GM19467 (cell line): ENCODE measurements at regions not wholly inside any gene's neighbourhood (a gene's known extent, or its start where the extent isn't known, plus 50 kb on each side); places are given as distances from the start of the nearest gene placed in this dataset.

Experiments
- ATAC-seq: cut with Tn5 transposase; IDR thresholded peaks from one replicate; pipeline ENCODE4 v1.9.1; 2021; ENCODE audit warnings: mild to moderate bottlenecking, moderate library complexity; ENCODE audit not compliant: unreplicated experiment

DNA sequence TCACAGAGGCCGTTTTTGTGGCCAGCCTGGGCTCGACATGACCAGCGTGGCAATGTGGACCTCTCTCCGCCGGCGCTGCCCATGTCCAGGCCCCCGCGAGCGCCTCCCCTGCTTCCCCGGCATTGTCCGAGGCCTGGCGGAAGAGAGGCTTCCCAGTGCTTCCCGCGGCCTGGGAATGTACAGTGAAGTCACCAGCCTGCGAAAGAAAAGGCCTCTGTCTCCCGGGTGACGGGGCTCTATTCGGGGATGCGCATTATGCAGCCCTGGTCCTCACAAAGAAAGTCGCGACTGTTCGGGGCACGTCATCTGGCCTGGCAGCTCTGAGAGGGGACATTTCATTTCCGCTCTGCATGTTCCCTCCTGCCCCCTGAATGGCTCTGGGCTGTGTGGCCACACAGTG is 109.2 kb upstream of the AGAP1 start:
- ATAC-seq: no peak

DNA sequence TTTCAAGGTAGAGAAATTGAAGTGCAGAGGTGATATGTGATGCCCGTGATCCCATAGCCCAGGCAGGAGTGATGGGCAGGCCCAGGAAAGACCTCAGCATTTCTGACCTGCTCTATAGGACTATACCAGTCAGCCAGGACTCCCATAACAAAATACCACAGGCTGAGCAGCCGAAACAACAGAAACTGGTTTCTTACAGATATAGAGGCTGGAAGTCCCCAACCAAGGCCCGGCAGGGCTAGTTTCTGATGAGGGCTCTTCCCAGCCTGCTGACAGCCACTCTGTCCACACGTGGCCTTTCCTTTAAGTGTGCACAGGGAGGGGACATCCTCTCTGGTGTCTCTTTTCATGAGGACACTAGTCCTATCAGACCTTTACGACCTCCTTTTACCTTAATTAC is 104.2 kb upstream of the AGAP1 start:
- ATAC-seq: no peak

GRCh38 chr2:235390108-235390815 is 103.6 kb upstream of the AGAP1 start:
- ATAC-seq: peak; percentile 75

DNA sequence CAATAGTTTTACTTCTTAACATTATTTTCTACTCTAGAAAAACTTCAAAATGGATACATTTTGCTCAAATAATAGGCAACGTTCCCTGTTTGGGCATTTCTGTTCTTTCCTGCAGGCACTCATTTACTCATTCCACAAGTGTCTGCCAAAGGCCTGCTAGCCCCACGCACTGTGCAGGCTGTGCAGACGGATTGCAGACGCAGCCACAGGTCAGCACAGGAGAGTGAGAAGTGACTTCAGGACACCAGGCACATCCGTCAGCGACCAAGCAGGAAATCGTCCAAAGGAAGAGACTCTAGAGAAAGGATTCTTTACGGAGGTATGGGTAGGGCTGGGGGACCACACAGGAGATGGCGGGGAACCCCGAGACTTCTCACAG is 103.0 kb upstream of the AGAP1 start:
- no peak for ATAC-seq

DNA sequence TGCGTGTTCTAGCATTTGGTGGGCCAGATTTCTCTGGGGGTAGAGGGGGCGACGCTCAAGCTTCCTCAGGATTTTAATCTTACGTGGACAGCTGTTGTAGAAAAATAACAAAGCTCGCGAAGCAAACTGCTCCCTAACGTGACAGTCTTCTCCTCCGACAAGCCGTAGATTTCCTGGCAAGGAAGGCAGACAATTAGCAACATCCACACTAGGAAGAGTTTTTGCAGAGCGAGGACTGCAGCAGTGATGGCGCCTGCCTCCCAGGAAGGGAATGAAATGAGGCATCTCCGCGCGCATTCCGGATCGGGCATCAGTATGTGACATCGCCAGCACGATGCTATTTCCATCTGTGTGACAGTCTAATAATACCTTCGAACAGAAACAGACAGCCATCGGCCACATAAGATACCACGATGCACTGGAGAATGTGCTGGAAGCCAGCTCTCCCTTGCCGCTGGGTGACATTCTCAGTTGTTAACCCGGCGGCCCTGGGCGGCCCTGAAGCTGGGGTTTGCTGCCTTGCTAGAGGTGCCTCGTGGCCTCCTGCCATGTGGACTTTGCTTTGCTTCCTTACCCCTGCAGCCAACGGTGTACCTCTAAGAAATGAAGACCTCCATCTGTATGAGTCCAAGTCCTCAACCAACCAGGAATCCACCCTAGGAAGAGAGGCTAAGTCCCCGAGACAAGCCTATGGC is 101.8 kb upstream of the AGAP1 start:
- no peak for ATAC-seq

DNA sequence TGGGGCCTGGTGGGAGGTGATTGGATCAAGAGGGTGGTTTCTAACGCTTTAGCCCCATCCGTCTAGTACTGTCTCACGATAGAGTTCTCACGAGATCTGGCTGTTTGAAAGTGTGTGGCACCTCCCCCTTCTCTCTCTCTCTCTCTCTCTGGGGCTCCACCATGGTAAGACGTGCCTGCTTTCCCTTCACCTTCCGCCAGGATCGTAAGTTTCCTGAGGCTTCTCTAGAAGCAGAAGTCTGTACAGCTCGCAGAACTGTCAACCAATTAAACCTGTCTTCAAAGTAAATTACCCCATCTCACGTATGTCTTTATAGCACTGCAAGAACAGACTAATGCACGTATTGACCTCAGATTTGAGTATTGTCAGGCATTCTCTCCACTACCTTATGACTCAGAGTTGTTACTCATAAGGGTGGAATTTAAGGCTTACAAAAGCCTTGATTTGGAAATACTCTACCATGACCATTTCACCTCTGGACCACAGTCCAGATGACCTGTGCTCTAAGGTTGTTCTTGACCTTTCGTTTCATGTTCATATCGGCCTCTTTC is 99.5 kb upstream of the AGAP1 start:
- no peak for ATAC-seq

DNA sequence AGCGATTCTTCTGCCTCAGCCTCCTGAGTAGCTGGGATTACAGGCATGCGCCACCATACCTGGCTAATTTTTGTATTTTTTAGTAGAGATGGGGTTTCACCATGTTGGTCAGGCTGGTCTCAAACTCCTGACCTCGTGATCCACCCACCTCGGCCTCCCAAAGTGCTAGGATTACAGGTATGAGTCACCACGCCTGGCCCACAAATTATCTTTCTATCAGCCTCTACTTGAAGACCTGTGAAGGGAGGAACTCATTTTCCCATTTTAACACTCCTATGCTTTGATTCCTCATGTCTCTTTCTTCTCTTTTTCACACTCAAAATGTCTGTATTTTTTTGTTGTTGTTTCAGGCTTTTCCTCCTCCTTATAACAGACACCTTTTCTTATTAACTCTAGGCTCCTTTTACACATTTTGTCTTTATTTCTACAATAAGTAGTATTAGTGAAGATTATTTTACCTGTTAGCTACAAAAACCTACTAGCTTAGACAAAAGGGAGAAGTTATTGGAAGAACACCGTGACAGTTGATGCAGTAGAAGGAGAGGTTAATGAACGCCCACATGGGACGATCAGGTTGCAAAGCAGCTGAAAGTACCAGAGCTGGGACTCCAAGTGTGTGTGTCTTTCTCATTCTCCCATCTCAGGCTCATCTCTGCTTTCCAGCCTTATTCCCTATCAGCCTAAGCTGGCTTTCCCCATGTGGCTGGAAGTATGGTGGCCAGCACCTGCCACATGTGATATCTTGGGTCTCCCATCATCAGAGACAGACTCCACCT is 97.6 kb upstream of the AGAP1 start:
- ATAC-seq: no peak

DNA sequence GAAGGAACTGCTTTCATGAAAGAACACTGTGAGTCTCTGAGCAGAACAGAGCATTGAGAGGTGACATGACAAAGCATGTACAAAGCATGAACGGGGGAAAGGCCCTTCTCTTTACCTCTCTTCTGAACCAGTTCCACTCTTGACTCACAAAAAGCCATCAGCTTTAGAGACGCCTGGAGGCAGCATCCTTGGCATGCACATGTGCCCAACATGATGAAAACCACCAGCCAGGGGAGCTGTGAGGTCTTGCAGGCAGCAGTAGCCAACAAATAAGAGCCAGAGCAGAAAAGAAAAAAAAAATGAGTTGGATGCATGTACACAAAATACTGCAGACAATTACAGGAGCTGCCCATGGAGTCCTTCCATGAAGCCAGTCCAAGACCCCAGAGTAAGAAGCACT is 95.5 kb upstream of the AGAP1 start:
- no peak for ATAC-seq

- no peak for ATAC-seq
These were observed 93.9 kb upstream of the AGAP1 start for GRCh38 chr2:235399895-235400294.

DNA sequence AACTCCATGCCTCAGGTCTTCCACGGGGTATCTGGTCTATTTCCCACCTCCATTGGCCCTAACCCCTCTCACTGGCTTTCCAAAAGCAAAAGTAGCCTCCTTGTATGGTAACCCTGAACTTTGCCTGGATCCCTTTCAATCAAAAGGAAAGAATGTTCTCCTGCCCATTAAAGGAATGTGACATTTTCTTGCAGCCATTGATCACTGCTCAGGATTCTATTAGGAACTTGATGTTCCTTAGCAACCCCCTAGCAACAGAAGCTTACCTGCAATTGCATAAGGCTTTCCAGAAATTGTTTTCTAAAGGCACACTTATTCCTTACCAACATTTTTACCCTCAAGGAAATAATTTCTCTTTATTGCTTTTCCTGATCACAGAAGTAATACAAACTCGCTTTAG is 91.4 kb upstream of the AGAP1 start:
- no peak for ATAC-seq

- no peak for ATAC-seq
These were observed 88.1 kb upstream of the AGAP1 start for GRCh38 chr2:235405612-235406361.

DNA sequence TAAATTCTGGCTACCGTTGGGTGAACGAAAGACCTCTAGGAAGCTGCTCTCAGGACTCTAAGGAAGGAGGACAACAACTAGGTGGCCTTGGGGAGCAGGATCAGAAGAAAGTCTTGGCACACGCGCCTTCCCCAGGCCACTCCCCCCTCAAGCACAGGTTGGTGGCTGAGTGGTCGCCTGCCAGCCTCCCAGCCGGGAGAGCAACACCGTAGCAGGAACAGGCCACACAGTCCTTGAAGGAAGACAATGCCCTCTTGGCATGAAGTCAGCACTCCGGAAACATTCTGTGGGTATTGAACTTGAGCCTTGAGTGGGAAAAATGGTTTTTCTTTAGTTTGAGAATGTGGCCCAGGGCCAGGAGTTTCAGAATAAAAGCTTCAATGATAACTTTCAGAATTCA is 87.4 kb upstream of the AGAP1 start:
- no peak for ATAC-seq

GRCh38 chr2:235411905-235412485 is 81.8 kb upstream of the AGAP1 start:
- no peak for ATAC-seq

- no peak for ATAC-seq
These were observed 80.8 kb upstream of the AGAP1 start for GRCh38 chr2:235413064-235413463.

- no peak for ATAC-seq
These were observed 79.4 kb upstream of the AGAP1 start for GRCh38 chr2:235414422-235414821.

- no peak for ATAC-seq
These were observed 76.9 kb upstream of the AGAP1 start for GRCh38 chr2:235416858-235417499.

GRCh38 chr2:235418918-235419317 is 74.9 kb upstream of the AGAP1 start:
- ATAC-seq: no peak

DNA sequence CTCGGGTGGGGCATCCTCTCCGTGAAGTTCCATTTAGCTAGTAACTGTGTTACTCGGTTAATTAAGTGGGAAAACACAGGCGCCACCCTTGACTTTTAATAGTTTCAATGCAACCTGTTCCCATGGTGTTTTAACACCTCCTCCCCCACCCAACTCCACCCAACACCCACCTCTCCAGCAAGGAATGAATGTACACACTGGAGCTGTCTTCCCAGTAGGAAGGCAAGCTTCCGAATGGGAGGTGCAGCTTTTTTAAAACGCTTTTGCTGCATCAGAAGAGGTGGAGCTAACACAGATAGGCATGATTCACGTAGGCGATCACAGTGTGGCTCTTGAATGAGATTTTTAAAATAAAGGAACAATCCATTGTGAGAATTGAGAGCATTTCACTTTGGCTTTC is 73.8 kb upstream of the AGAP1 start:
- ATAC-seq: no peak

DNA sequence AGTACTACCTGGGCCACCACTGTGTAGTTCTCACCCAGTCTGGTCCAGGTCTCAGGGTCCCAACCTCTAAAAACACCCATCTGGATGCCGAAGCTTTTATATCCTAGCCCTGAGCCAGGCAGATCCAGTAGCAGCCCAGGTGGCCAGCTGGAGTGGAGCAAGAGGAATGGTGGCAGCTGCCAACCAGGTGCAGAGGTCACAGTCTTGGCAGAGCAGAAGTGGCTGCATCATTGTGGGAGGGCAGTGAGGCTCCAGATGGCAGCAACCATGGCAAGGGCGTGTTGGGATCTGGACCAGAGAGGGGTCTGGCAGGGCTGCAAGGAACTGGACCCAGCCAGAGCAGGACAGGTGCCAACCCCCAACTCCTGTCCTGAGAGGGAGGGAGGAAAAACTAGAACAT is 72.2 kb upstream of the AGAP1 start:
- no peak for ATAC-seq
